ENCODE measurements at regions not wholly inside any gene's neighbourhood (a gene's known extent, or its start where the extent isn't known, plus 50 kb on each side); places are given as distances from the start of the nearest gene placed in this dataset.

DNA sequence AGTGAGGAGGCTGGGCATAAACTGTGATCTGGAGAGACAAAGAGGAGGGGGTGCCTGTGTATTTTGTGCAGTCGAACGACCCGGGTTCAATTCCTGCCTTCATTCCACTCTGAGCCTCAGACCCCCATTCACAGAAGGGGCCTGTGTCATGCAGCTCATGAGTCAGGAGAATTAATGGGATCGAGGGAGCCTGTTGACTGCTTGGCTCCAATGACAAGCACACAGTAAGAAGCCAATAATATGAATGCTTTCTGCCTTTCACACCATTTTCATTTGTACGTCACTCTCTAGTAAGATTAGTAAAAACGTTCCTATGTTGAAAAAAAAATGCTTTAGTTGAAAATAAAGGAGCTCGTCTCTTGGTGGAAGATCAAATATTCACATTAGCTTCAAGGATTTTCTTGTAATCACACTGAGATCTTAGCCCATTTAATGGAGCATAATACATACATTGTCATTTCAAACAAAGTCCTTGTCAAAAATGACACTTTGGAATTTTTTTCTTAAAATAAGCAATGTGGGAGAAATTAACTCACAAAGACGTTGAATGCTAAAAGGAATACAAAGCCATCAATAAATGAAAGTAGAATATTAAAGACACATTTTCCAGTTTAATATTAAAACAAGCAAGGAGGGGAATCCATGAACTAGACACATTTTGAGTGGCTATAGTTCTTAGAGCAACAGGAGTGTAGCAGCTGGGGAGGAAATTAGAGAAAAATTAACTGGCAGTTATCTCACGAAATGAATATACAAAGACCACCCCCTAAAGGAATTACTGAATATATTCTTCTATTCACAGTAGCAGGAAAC is 246.7 kb upstream of the AFDN start:
- TF ChIP-seq, protein P1, sequence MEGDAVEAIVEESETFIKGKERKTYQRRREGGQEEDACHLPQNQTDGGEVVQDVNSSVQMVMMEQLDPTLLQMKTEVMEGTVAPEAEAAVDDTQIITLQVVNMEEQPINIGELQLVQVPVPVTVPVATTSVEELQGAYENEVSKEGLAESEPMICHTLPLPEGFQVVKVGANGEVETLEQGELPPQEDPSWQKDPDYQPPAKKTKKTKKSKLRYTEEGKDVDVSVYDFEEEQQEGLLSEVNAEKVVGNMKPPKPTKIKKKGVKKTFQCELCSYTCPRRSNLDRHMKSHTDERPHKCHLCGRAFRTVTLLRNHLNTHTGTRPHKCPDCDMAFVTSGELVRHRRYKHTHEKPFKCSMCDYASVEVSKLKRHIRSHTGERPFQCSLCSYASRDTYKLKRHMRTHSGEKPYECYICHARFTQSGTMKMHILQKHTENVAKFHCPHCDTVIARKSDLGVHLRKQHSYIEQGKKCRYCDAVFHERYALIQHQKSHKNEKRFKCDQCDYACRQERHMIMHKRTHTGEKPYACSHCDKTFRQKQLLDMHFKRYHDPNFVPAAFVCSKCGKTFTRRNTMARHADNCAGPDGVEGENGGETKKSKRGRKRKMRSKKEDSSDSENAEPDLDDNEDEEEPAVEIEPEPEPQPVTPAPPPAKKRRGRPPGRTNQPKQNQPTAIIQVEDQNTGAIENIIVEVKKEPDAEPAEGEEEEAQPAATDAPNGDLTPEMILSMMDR (IDR thresholded peaks at IDR 0.05; ENCODE audit: low read depth, low read length) = no peak
- DNase-seq (ENCODE audit: low read depth, low spot score) = no peak
- in situ Hi-C loops (cut with HindIII; ENCODE audit: low sequenced_read_pairs) = no loop called here
- H3K4me3 ChIP-seq (ENCODE audit: low read depth, low read length) = no peak overlapping the region

DNA sequence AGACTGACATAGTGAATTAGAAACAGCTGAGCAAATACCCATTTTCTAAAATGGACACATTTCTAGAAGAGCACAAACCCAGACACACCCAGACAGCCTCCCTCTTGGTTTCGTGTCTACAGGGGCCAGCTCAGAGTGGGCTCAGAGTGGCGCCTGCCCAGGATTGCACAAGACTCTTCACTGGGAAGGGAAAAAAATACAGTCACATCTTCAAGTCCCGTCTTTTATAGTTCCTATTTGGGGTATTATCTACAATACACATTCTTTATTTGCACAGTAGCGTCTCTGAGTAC is 246.1 kb upstream of the AFDN start:
- in situ Hi-C loops (cut with HindIII; ENCODE audit: low sequenced_read_pairs) = no loop called here
- no peak for DNase-seq (ENCODE audit: low read depth, low spot score)
- H3K4me3 ChIP-seq (ENCODE audit: low read depth, low read length) = no peak overlapping the region
- TF ChIP-seq, protein P1 (IDR thresholded peaks at IDR 0.05; ENCODE audit: low read depth, low read length) = no peak

DNA sequence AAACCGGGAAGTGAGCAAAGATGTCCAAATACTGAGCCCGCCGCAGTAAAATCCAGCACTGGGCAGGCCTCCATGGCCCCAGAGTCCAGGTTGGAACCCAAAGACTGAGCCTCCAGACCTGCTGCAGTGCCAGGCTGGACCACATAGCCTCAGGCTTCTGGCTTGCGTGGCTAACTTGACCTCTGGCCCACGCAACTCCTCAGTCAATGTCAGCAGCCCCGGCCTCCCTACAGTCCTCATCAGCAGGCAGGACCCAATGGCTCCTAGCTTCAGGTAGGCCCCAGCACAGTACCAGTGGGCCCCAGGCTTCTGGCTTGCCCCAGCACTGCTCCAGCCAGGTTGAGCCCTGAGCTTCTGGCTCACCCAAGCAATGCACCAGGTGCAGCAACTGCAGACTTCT is 245.1 kb upstream of the AFDN start:
- in situ Hi-C loops (cut with HindIII; ENCODE audit: low sequenced_read_pairs) = no loop called here
- H3K4me3 ChIP-seq (ENCODE audit: low read depth, low read length) = no peak overlapping the region
- TF ChIP-seq, protein P1 (IDR thresholded peaks at IDR 0.05; ENCODE audit: low read depth, low read length) = no peak
- no peak for DNase-seq (ENCODE audit: low read depth, low spot score)

DNA sequence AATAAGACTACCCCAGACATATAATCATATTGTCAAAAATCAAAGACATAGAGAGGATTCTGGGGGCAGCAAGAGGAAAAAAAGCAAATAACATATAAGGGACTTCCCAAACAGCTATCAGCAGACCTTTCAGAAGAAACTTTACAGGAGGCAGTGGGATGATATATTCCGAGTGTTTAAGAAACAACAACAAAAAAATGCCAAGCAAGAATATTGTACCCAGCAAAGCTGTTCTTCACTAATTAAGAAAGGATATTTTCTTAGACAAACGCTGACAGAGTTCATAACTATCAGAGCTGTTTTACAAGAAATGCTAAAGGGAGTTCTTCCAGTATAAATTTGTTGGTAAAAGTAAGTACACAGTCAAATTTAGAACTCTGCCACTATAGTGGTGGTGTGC is 243.3 kb upstream of the AFDN start:
- in situ Hi-C loops (cut with HindIII; ENCODE audit: low sequenced_read_pairs) = no loop called here
- DNase-seq (ENCODE audit: low read depth, low spot score) = no peak
- TF ChIP-seq, protein P1 (IDR thresholded peaks at IDR 0.05; ENCODE audit: low read depth, low read length) = no peak
- H3K4me3 ChIP-seq (ENCODE audit: low read depth, low read length) = no peak overlapping the region

DNA sequence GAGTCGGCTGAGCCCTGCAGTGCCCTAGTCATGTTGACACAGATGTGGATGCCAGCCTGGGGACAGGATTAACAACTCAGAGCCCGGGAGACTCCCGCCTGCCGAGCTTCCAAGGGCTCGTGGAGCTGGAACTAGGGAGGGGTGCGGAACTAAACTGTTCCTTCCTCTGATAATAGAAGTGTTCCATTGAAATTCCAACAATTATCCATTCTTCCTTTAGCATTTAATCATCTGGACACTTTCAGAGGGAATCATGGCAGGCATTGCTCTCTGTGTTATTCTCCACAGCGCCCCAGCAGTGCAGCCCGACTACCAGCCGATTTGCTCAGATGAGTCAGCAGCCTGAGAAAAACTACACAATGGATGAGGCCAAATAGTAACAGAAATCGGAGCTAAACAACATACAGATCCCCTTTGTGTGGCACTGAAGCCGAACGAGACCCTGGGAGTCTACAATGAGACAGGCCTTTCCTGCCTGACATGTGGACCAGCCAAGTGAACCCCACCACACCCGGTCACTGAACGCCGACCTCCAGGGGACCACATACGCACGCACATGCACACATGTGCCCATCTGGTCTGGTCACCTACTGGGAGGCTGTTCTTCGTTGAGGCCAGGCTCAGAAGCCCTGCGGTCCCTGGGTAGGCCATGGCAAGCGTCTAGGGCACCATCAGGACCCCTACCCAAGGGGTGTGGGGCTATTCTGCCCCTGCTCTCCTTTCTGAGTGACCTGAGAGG is 238.4 kb upstream of the AFDN start:
- no peak overlapping the region for H3K4me3 ChIP-seq (ENCODE audit: low read depth, low read length)
- DNase-seq (ENCODE audit: low read depth, low spot score) = peak; percentile 52
- in situ Hi-C loops (cut with HindIII; ENCODE audit: low sequenced_read_pairs) = no loop called here
- TF ChIP-seq, protein P1 (IDR thresholded peaks at IDR 0.05; ENCODE audit: low read depth, low read length) = no peak

DNA sequence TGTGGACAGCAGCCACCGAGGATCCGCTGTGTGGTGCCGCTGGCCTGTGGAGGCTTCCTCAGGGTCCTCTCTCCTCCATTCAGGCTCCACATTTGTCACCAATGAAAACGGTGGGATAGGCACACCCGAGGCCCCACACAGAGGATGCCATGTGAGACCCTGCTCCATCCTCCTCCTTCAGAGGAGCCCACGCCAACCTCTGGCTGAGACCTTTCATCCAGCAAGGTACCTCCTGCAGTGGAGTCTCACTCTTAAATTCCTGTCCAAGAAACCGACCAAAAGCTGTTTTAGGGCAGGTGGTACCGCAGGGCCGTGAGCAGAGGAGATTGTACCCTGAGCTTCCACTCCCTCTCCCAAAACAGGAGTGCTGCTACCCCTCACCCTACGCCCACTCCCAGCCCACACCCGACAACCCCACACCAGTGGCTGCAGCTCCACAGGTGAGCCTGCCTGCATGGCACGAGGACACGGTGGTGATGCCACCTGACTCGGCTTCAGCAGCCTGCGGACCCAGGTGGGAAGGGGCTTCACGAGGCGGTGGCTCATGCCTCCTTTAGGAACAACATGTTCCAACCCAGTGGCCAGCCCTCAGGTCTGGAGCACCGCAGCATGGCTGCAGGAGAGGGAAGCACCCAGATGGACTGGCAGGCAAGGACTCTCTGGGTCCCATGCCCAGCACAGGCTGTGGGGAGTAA is 237.6 kb upstream of the AFDN start:
- no peak for DNase-seq (ENCODE audit: low read depth, low spot score)
- H3K4me3 ChIP-seq (ENCODE audit: low read depth, low read length) = no peak overlapping the region
- TF ChIP-seq, protein P1 (IDR thresholded peaks at IDR 0.05; ENCODE audit: low read depth, low read length) = no peak
- in situ Hi-C loops (cut with HindIII; ENCODE audit: low sequenced_read_pairs) = no loop called here
